ENCODE measurements at regions not wholly inside any gene's neighbourhood (a gene's known extent, or its start where the extent isn't known, plus 50 kb on each side); places are given as distances from the start of the nearest gene placed in this dataset.

GRCh38 chr18:40558706-40559392 is 1396.2 kb upstream of the PIK3C3 start:
- no peak for DNase-seq (ENCODE audit: low read depth)

- DNase-seq (ENCODE audit: low read depth), result no peak
Observed at GRCh38 chr18:40555914-40556313, 1399.1 kb upstream of the PIK3C3 start.

GRCh38 chr18:40553029-40553428 is 1402.0 kb upstream of the PIK3C3 start:
- DNase-seq (ENCODE audit: low read depth), result no peak

- no peak for DNase-seq (ENCODE audit: low read depth)
Observed at GRCh38 chr18:40546875-40547274, 1408.2 kb upstream of the PIK3C3 start.

GRCh38 chr18:40534723-40535122 is 1420.3 kb upstream of the PIK3C3 start:
- no peak for DNase-seq (ENCODE audit: low read depth)

- DNase-seq (ENCODE audit: low read depth), result no peak
Observed at GRCh38 chr18:40532046-40532445, 1423.0 kb upstream of the PIK3C3 start.

GRCh38 chr18:40531051-40531450 is 1424.0 kb upstream of the PIK3C3 start:
- DNase-seq (ENCODE audit: low read depth), result no peak

- no peak for DNase-seq (ENCODE audit: low read depth)
Observed at GRCh38 chr18:40529478-40529877, 1425.6 kb upstream of the PIK3C3 start.

- no peak for DNase-seq (ENCODE audit: low read depth)
Observed at GRCh38 chr18:40524881-40525280, 1430.2 kb upstream of the PIK3C3 start.

GRCh38 chr18:40523287-40523686 is 1431.7 kb upstream of the PIK3C3 start:
- no peak for DNase-seq (ENCODE audit: low read depth)

- DNase-seq (ENCODE audit: low read depth), result no peak
Observed at GRCh38 chr18:40501026-40501425, 1454.0 kb upstream of the PIK3C3 start.

- no peak for DNase-seq (ENCODE audit: low read depth)
Observed at GRCh38 chr18:40494603-40495002, 1460.4 kb upstream of the PIK3C3 start.

GRCh38 chr18:40493316-40493715 is 1461.7 kb upstream of the PIK3C3 start:
- no peak for DNase-seq (ENCODE audit: low read depth)

- DNase-seq (ENCODE audit: low read depth), result no peak
Observed at GRCh38 chr18:40489301-40489700, 1465.7 kb upstream of the PIK3C3 start.

GRCh38 chr18:40485318-40485717 is 1469.7 kb upstream of the PIK3C3 start:
- no peak for DNase-seq (ENCODE audit: low read depth)

- DNase-seq (ENCODE audit: low read depth), result no peak
Observed at GRCh38 chr18:40473221-40474029, 1481.6 kb upstream of the PIK3C3 start.

- no peak for DNase-seq (ENCODE audit: low read depth)
Observed at GRCh38 chr18:40470723-40471122, 1484.3 kb upstream of the PIK3C3 start.

GRCh38 chr18:40469851-40470250 is 1485.2 kb upstream of the PIK3C3 start:
- no peak for DNase-seq (ENCODE audit: low read depth)

- DNase-seq (ENCODE audit: low read depth), result no peak
Observed at GRCh38 chr18:40469316-40469715, 1485.7 kb upstream of the PIK3C3 start.

GRCh38 chr18:40464032-40464431 is 1491.0 kb upstream of the PIK3C3 start:
- no peak for DNase-seq (ENCODE audit: low read depth)

GRCh38 chr18:40453903-40454302 is 1501.1 kb upstream of the PIK3C3 start:
- no peak for DNase-seq (ENCODE audit: low read depth)

- DNase-seq (ENCODE audit: low read depth), result no peak
Observed at GRCh38 chr18:40452599-40452998, 1502.4 kb upstream of the PIK3C3 start.

GRCh38 chr18:40450751-40451150 is 1504.3 kb upstream of the PIK3C3 start:
- DNase-seq (ENCODE audit: low read depth), result no peak

- no peak for DNase-seq (ENCODE audit: low read depth)
Observed at GRCh38 chr18:40447820-40448219, 1507.2 kb upstream of the PIK3C3 start.

Measured in activated T-helper 9 cell treated with anti-CD3 and anti-CD28 coated beads, Interleukin-2, amount 50 U/mL, for 16 hours (primary cell).